OCI-LY1 (cell line): ENCODE measurements at regions not wholly inside any gene's neighbourhood (a gene's known extent, or its start where the extent isn't known, plus 50 kb on each side); places are given as distances from the start of the nearest gene placed in this dataset.

Experiments used
- CTCF ChIP-seq: fragments of 200-600 bp; sonication (generic), shearing (Covaris generic); IDR thresholded peaks from 2 replicates; pipeline ENCODE4 v1.5.1; 2017; ENCODE audit warnings: mild to moderate bottlenecking, antibody characterized with exemption, low read length, moderate library complexity, mixed read lengths
- EZH2 ChIP-seq: fragments of 200-600 bp; sonication (generic), shearing (Covaris generic); IDR thresholded peaks from 2 replicates; pipeline ENCODE4 v1.8.0; 2017; ENCODE audit warnings: borderline replicate concordance, mixed run types, mild to moderate bottlenecking, antibody characterized with exemption, low read length, moderate library complexity, mixed read lengths

DNA sequence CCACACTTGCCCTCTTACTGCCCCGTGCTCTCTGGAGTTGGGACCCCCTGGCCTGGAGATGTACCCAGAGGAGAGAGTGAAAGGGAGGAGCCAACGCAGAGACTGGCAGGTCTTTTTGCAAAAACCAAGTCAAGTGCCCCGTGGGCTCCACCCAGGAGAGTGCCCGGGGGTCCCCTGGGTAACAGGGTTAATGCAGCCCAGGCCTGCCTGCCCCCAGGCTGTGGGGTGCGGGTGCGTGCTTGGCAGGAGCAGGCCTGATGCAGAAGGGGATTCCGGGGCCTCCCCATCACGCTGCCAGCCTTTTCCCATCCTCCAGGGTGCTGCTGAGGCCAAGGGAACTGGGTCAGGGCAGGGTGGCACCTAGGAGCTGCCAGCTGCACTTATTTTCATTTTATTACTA lies 184.4 kb downstream of the ERMARD start:
- no peak for TF ChIP-seq CTCF
- no peak for TF ChIP-seq EZH2
